ENCODE measurements at regions not wholly inside any gene's neighbourhood (a gene's known extent, or its start where the extent isn't known, plus 50 kb on each side); places are given as distances from the start of the nearest gene placed in this dataset.

DNA sequence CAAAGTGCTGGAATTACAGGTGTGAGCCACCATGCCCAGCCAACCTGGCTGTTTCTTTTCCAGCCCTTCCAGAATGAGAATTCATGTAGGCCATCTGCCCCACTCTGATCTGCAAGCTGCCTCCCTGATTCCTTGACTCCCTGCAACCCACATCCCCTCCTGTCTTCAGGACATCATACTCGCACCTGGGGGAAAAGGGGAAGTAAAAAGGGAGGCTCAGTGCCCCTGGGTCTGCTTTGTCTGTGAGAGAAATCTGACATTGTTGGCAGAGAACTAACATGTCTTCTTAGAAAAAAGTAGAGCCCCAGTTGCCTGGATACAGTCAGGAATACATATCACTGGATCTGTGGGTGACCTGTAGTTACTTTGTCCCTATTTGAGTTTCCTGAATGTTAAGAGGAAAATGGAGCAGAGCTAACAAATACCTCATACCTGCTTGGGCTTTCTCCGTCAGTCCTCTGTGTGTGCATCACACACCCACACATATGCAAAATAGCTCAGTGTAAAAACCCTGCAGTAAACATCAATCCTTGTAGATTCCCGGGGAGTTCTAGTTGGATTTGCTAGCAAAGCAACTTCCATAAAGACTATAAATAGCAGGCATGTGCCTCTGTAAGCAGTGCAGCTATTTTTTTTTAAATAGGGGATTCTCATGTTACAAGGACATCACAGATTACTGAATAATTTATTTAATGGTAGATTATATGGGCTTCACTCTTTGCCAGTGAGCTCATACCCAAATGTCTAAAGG is 62.9 kb downstream of the TEX35 start:
- H3K4me2 ChIP-seq: no peak overlapping the region
- no peak overlapping the region for H3K4me3 ChIP-seq
- no peak overlapping the region for H3K27ac ChIP-seq
- no peaks in the 10 kb centered on the region for H3K4me1 ChIP-seq
- DNase-seq (ENCODE audit: low read depth in 1 of 2, low spot score in 1 of 2): no peak
- POLR2A ChIA-PET: interaction anchor here (0.5 kb wide), 1 partner anchor 61 kb away, joined by 3 read pairs; no protein-coding TSS in a partner anchor
- TF ChIP-seq, protein P1, sequence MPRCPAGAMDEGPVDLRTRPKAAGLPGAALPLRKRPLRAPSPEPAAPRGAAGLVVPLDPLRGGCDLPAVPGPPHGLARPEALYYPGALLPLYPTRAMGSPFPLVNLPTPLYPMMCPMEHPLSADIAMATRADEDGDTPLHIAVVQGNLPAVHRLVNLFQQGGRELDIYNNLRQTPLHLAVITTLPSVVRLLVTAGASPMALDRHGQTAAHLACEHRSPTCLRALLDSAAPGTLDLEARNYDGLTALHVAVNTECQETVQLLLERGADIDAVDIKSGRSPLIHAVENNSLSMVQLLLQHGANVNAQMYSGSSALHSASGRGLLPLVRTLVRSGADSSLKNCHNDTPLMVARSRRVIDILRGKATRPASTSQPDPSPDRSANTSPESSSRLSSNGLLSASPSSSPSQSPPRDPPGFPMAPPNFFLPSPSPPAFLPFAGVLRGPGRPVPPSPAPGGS (IDR thresholded peaks at IDR 0.05): no peak
- TF ChIP-seq EHMT2 (IDR thresholded peaks at IDR 0.05; ENCODE audit: low read depth): no peak
- no peak for TF ChIP-seq CBX2 (IDR thresholded peaks at IDR 0.05; ENCODE audit: borderline replicate concordance, low read depth)
- TF ChIP-seq ZFP36 (IDR thresholded peaks at IDR 0.05; ENCODE audit: borderline replicate concordance, partially characterized antibody): no peak
- no peak for TF ChIP-seq FOSB (CRISPR knock-in tag; IDR thresholded peaks at IDR 0.05)
- TF ChIP-seq NFE2L2 (conservative IDR thresholded peaks at IDR 0.05; ENCODE audit: low read length): no peak
- no peak for TF ChIP-seq FOXS1 (CRISPR knock-in tag; IDR thresholded peaks at IDR 0.05)
- ATAC-seq: no peak
- no peaks in the 10 kb centered on the region for H3K9me3 ChIP-seq
- FAIRE-seq: no peak
- WGBS (ENCODE audit: missing lambda C conversion rate): 64% methylated on average over 3 of the region's 3 CpGs
- CTCF ChIA-PET: interaction anchor here (0.6 to 0.7 kb wide), 2 partner anchors 538 to 703 kb away, joined by 3 to 5 read pairs; no protein-coding TSS in a partner anchor

DNA sequence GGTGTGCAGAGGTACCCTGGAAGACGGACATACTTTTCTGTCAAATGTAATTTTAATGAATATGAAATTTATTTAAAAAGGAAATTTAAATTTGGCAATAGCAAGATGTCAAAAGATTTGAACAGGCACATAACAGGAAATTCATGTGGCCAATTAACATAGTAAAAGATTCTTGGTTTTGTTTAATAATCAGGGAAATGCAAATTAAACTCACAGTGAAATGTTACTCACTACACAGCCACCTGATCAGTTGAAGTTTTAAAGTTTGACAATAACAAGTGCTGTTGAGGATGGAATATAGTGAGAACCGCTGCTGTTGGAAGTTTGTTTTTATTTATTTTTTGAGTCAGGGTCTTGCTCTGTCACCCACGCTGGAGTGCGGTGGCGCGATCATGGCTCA is 63.9 kb downstream of the TEX35 start:
- DNase-seq (ENCODE audit: low read depth in 1 of 2, low spot score in 1 of 2) (no peak), ATAC-seq (no peak), FAIRE-seq (no peak)
- CTCF ChIA-PET: interaction anchor here (0.7 to 1.7 kb wide), 2 partner anchors 9 to 426 kb away, joined by 3 read pairs; no protein-coding TSS in a partner anchor
- no peaks in the 10 kb centered on the region for H3K4me1 ChIP-seq
- no peak for TF ChIP-seq JUNB (IDR thresholded peaks at IDR 0.05)
- no peak for TF ChIP-seq MYC (IDR thresholded peaks at IDR 0.05; ENCODE audit: borderline replicate concordance, low read length)
- TF ChIP-seq MAFK (IDR thresholded peaks at IDR 0.05; ENCODE audit: partially characterized antibody): no peak
- no peak for TF ChIP-seq POLR2AphosphoS2 (conservative IDR thresholded peaks at IDR 0.05; ENCODE audit: low read length)
- 87% methylated on average over 6 of the region's 6 CpGs for WGBS (ENCODE audit: missing lambda C conversion rate)
- POLR2A ChIA-PET: no interaction called here
- no peak overlapping the region for H3K27ac ChIP-seq
- no peaks in the 10 kb centered on the region for H3K9me3 ChIP-seq
- H3K4me2 ChIP-seq: no peak overlapping the region
- no peak overlapping the region for H3K4me3 ChIP-seq

DNA sequence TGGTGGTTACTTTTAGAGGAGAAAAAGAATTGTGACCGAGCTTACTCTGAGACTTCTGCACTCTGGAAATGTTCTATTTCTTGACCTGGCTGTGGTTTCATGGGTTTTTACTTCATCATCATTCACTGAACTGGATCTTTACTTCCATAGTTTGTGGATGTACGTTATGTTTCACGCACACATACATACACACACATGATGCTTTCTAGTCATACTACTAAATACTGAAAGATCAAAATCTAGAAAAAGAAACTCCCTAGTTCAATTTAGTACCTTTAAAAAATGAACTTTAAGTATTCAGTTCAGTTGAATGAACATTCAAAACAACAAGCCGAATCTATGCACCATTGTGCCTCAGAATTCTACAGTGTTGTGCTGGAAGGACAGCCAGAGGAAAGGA is 65.0 kb downstream of the TEX35 start:
- POLR2A ChIA-PET: no interaction called here
- no peak overlapping the region for H3K4me2 ChIP-seq
- 76% methylated on average over 4 of the region's 4 CpGs for WGBS (ENCODE audit: missing lambda C conversion rate)
- H3K4me3 ChIP-seq: no peak overlapping the region
- H3K27ac ChIP-seq: no peak overlapping the region
- H3K9me3 ChIP-seq: no peaks in the 10 kb centered on the region
- no peaks in the 10 kb centered on the region for H3K4me1 ChIP-seq
- ATAC-seq (no peak), FAIRE-seq (no peak), DNase-seq (ENCODE audit: low read depth in 1 of 2, low spot score in 1 of 2) (no peak)
- CTCF ChIA-PET: interaction anchor here (1.7 kb wide), 1 partner anchor 425 kb away, joined by 3 read pairs; no protein-coding TSS in a partner anchor
- TF ChIP-seq, protein P2, sequence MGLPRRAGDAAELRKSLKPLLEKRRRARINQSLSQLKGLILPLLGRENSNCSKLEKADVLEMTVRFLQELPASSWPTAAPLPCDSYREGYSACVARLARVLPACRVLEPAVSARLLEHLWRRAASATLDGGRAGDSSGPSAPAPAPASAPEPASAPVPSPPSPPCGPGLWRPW (IDR thresholded peaks at IDR 0.05): no peak
- TF ChIP-seq RFX5 (IDR thresholded peaks at IDR 0.05): no peak
- TF ChIP-seq ZC3H11A (IDR thresholded peaks at IDR 0.05): no peak
- TF ChIP-seq MYC (IDR thresholded peaks at IDR 0.05; ENCODE audit: borderline replicate concordance, low read length): no peak
- TF ChIP-seq, protein P1 (IDR thresholded peaks at IDR 0.05): no peak
- TF ChIP-seq CHD4 (IDR thresholded peaks at IDR 0.05; ENCODE audit: borderline replicate concordance): no peak
- no peak for TF ChIP-seq EHMT2 (IDR thresholded peaks at IDR 0.05; ENCODE audit: low read depth)
- TF ChIP-seq HOXB5 (CRISPR knock-in tag; IDR thresholded peaks at IDR 0.05): no peak
- no peak for TF ChIP-seq RCOR1 (IDR thresholded peaks at IDR 0.05; ENCODE audit: low read depth, low read length)
- no peak for TF ChIP-seq TP53 (CRISPR knock-in tag; IDR thresholded peaks at IDR 0.05)
- TF ChIP-seq, protein P3, sequence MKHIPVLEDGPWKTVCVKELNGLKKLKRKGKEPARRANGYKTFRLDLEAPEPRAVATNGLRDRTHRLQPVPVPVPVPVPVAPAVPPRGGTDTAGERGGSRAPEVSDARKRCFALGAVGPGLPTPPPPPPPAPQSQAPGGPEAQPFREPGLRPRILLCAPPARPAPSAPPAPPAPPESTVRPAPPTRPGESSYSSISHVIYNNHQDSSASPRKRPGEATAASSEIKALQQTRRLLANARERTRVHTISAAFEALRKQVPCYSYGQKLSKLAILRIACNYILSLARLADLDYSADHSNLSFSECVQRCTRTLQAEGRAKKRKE (CRISPR knock-in tag; IDR thresholded peaks at IDR 0.05; ENCODE audit: low read depth): no peak
- no peak for TF ChIP-seq KDM1A (IDR thresholded peaks at IDR 0.05; ENCODE audit: low read depth)
- TF ChIP-seq NR3C1 (IDR thresholded peaks at IDR 0.05): no peak
- TF ChIP-seq JUNB (IDR thresholded peaks at IDR 0.05): no peak
- TF ChIP-seq FOSB (CRISPR knock-in tag; IDR thresholded peaks at IDR 0.05): no peak
- TF ChIP-seq HOXA7 (CRISPR knock-in tag; IDR thresholded peaks at IDR 0.05): no peak
- no peak for TF ChIP-seq CHD2 (IDR thresholded peaks at IDR 0.05; ENCODE audit: low read length, partially characterized antibody)
- no peak for TF ChIP-seq NFE2L2 (conservative IDR thresholded peaks at IDR 0.05; ENCODE audit: low read length)
- TF ChIP-seq JUN (IDR thresholded peaks at IDR 0.05): no peak
- no peak for TF ChIP-seq TFCP2L1 (CRISPR knock-in tag; IDR thresholded peaks at IDR 0.05)
